Ovary (tissue), 7 donors: ENCODE measurements at regions not wholly inside any gene's neighbourhood (a gene's known extent, or its start where the extent isn't known, plus 50 kb on each side); places are given as distances from the start of the nearest gene placed in this dataset.

ENCODE experiments used
- DNase-seq, 5 donors: peaks; one replicate each; pipeline ENCODE4 v3.0.0-alpha.2; 2019 to 2020
- H3K27ac ChIP-seq, 2 donors: fragments of 200-600 bp; one replicate each; pipeline versions ENCODE4 v1.5.1 to v1.8.0; 2019 to 2022
- H3K27me3 ChIP-seq: fragments of 200-600 bp; one replicate; pipeline ENCODE4 v1.8.0; 2022
- H3K36me3 ChIP-seq: fragments of 200-600 bp; sonication (generic); one replicate; pipeline ENCODE4 v1.5.1; 2019
- H3K4me1 ChIP-seq: one replicate; pipeline ENCODE4 v1.8.1; 2013; ENCODE audit warnings: mild to moderate bottlenecking, moderate library complexity; ENCODE audit not compliant: insufficient read depth
- H3K4me3 ChIP-seq: fragments of 200-600 bp; sonication (generic); one replicate; pipeline ENCODE4 v1.5.1; 2017
- H3K9me3 ChIP-seq, 2 donors: fragments of 200-600 bp in 1 of 2; sonication (generic) in 1 of 2; one replicate each; pipeline versions ENCODE4 v1.5.1 to v1.8.1; 2013 to 2019; ENCODE audit warnings: mild to moderate bottlenecking in 1 of 2, moderate library complexity in 1 of 2
- EP300 ChIP-seq: sonication (generic); formaldehyde crosslinking; IDR thresholded peaks from one replicate; pipeline ENCODE4 v1.6.1; 2017; ENCODE audit warnings: antibody characterized with exemption
- POLR2A ChIP-seq: fragments of 450-650 bp; IDR thresholded peaks from one replicate; pipeline ENCODE4 v1.6.1; 2017; ENCODE audit warnings: antibody characterized with exemption, mild to moderate bottlenecking, moderate library complexity
- WGBS, 3 donors: extraction: QIAGEN DNeasy Blood & Tissue Kit in 1 of 3; methylation state at CpG; one replicate each; pipeline versions ENCODE4 v1.1.5 to v1.1.7; 2013 to 2017; 5-methylcytosine and 5-hydroxymethylcytosine counted together
- intact Hi-C, 4 donors: fragments of 100-400 bp; cut with DNase I; formaldehyde crosslinking; loops; one replicate each; pipeline versions ENCODE4 v1.11.0 to v1.15.1; 2022 to 2023
- TF ChIP-seq, protein P1 (sequence below), 3 donors: fragments of 450-650 bp in 2 of 3; fragments of 200-600 bp in 1 of 3; IDR thresholded peaks; one replicate each; pipeline versions ENCODE4 v1.5.1 to v1.8.0; 2016 to 2022; ENCODE audit warnings: antibody characterized with exemption in 3 of 3, mild to moderate bottlenecking in 1 of 3
- donor health status: DM: no; HTN: no; CAD: no; lungs with moderate emphysema.
- donor health status: DM: no; HTN: no; CAD: no.
- donor health status: Bipolar disorder and iron deficiency.
- donor health status: DM: no; HTN: no; CAD: no.
- donor health status: DM: yes; HTN: yes; CAD: no.

DNA sequence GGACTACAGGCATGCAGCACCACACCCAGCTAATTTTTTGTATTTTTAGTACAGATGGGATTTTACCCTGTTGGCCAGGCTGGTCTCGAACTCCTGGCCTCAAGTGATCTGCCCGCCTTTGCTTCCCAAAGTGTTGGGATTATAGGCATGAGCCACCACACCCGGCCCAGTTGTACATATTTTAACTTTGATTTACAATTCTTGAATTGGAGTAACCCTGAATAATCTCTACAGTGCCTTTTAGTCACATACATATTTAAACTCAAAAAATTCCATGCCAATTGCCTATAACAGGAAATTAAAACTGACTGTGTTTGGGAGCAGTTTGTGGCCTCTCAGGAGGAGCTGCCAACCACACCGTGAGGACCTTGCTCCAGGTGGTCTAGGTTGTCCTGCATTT, 199.8 kb upstream of the PDE10A start:
- Histone ChIP-seq H3K9me3 (no peaks in the 10 kb centered on the region), H3K4me3 (no peak overlapping the region), H3K27me3 (no peaks in the 10 kb centered on the region), H3K27ac (no peak overlapping the region), H3K4me1 (peaks cover 5% of the 10 kb centered on the region), H3K36me3 (no peaks in the 10 kb centered on the region)
- WGBS, 3 donors = 86 to 89% (median 87%) methylated on average over 4 of the region's 4 CpGs
- TF ChIP-seq, protein P1, sequence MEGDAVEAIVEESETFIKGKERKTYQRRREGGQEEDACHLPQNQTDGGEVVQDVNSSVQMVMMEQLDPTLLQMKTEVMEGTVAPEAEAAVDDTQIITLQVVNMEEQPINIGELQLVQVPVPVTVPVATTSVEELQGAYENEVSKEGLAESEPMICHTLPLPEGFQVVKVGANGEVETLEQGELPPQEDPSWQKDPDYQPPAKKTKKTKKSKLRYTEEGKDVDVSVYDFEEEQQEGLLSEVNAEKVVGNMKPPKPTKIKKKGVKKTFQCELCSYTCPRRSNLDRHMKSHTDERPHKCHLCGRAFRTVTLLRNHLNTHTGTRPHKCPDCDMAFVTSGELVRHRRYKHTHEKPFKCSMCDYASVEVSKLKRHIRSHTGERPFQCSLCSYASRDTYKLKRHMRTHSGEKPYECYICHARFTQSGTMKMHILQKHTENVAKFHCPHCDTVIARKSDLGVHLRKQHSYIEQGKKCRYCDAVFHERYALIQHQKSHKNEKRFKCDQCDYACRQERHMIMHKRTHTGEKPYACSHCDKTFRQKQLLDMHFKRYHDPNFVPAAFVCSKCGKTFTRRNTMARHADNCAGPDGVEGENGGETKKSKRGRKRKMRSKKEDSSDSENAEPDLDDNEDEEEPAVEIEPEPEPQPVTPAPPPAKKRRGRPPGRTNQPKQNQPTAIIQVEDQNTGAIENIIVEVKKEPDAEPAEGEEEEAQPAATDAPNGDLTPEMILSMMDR (IDR thresholded peaks at IDR 0.05) = no peak
- TF ChIP-seq POLR2A (no peak), EP300 (no peak)
- intact Hi-C loops = no loop called here
- no peak for DNase-seq

DNA sequence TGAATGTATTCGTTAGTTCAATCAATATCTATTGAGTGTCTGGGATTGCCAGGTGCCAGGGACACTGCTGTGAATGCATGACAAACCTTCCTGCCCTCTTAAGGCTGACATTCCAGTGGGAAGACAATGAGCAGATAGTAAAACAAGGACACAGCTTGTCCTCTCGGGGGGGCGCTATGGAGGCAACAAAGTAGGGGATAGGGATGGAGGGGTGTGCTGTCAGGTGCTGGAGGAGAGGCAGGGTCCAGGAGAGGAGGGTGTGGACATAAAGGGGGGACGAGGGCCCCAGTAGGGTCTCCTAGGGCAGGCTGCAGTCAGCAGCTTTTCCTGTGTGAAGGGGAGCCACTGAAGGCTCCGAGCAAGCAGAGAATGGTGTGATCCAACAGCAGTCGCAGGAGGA, 198.2 kb upstream of the PDE10A start:
- H3K9me3 ChIP-seq = no peaks in the 10 kb centered on the region
- H3K27ac ChIP-seq = no peak overlapping the region
- WGBS, 3 donors = 73 to 86% (median 80%) methylated on average over 6 of the region's 6 CpGs
- no peak for TF ChIP-seq POLR2A
- TF ChIP-seq EP300 = no peak
- TF ChIP-seq, protein P1 (IDR thresholded peaks at IDR 0.05) = no peak
- H3K4me3 ChIP-seq = no peak overlapping the region
- no peaks in the 10 kb centered on the region for H3K27me3 ChIP-seq
- no peaks in the 10 kb centered on the region for H3K36me3 ChIP-seq
- intact Hi-C loops = no loop called here
- H3K4me1 ChIP-seq = peaks cover 7% of the 10 kb centered on the region
- no peak for DNase-seq

DNA sequence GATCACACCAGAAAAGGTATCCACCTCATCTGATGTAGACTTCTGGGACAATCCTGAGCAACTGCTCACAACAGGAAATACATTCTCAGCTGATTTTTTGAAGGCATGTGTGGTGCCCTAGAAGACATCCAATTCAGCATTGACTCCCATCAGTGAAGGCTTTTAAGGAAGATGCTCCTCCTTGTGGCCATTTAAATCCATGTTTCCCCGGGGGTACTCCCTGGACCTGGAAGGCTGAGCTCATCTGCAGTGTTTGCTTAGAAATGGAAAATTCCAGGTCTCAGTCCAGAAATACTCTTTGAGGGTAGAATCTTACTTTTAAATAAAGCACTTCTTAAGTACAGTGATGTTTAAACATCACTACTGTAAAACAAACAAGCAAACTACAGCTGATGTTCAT, 195.5 kb upstream of the PDE10A start:
- no peaks in the 10 kb centered on the region for H3K9me3 ChIP-seq
- no peaks in the 10 kb centered on the region for H3K27me3 ChIP-seq
- intact Hi-C loops = loop anchor here in 2 of 4 donors (10.0 kb wide), 2 partner anchors 134 to 414 kb away; no protein-coding TSS in a partner anchor

DNA sequence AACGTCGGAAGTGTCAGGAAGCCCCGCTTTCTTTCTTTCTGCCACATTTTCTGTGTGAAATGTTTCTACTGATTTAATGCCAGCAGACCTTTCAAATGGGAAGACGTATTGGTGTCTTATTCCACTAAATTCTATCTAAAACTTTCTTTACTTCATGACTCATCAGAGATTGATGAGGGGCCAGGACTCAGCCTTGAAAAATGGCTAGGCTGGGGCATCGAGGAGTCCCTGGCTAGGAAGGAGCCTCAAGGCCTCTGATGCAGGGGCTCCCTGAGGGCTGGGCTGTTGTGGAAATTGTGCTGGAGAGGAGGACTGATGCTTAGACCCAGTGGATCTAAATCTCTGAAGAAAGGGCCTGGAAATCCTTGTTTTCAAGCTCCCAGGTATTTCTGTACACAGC, 192.8 kb upstream of the PDE10A start:
- TF ChIP-seq, protein P1 (IDR thresholded peaks at IDR 0.05) = no peak
- TF ChIP-seq POLR2A (no peak), EP300 (no peak)
- DNase-seq = no peak
- Histone ChIP-seq H3K36me3 (no peaks in the 10 kb centered on the region), H3K27ac (no peak overlapping the region), H3K4me3 (no peak overlapping the region), H3K27me3 (no peaks in the 10 kb centered on the region), H3K4me1 (peaks cover 7% of the 10 kb centered on the region), H3K9me3 (no peaks in the 10 kb centered on the region)
- intact Hi-C loops = loop anchor here in 2 of 4 donors (10.0 kb wide), 2 partner anchors 131 to 411 kb away; no protein-coding TSS in a partner anchor
- 71 to 87% (median 79%) methylated on average over 5 of the region's 5 CpGs for WGBS, 3 donors

More for the DNA sequence above, 195.5 kb upstream of the PDE10A start:
- no peak overlapping the region for H3K4me3 ChIP-seq
- WGBS, 3 donors = 6 to 23% (median 11%) methylated on average over 1 of the region's 1 CpG
- H3K27ac ChIP-seq = no peak overlapping the region
- peaks cover 7% of the 10 kb centered on the region for H3K4me1 ChIP-seq
- TF ChIP-seq POLR2A (no peak), EP300 (no peak)
- TF ChIP-seq, protein P1 (IDR thresholded peaks at IDR 0.05) = no peak
- DNase-seq = no peak
- H3K36me3 ChIP-seq = no peaks in the 10 kb centered on the region
